ENCODE measurements at regions not wholly inside any gene's neighbourhood (a gene's known extent, or its start where the extent isn't known, plus 50 kb on each side); places are given as distances from the start of the nearest gene placed in this dataset.

- TF ChIP-seq, protein P1, sequence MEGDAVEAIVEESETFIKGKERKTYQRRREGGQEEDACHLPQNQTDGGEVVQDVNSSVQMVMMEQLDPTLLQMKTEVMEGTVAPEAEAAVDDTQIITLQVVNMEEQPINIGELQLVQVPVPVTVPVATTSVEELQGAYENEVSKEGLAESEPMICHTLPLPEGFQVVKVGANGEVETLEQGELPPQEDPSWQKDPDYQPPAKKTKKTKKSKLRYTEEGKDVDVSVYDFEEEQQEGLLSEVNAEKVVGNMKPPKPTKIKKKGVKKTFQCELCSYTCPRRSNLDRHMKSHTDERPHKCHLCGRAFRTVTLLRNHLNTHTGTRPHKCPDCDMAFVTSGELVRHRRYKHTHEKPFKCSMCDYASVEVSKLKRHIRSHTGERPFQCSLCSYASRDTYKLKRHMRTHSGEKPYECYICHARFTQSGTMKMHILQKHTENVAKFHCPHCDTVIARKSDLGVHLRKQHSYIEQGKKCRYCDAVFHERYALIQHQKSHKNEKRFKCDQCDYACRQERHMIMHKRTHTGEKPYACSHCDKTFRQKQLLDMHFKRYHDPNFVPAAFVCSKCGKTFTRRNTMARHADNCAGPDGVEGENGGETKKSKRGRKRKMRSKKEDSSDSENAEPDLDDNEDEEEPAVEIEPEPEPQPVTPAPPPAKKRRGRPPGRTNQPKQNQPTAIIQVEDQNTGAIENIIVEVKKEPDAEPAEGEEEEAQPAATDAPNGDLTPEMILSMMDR (IDR thresholded peaks at IDR 0.05), result no peak
- no peak for TF ChIP-seq POLR2A (IDR thresholded peaks at IDR 0.05)
- TF ChIP-seq POLR2AphosphoS5 (IDR thresholded peaks at IDR 0.05), result no peak
- no peak for TF ChIP-seq EP300 (IDR thresholded peaks at IDR 0.05)
These were observed 263.0 kb upstream of the ZWINT start for GRCh38 chr10:56624082-56624481.

Data from sigmoid colon (tissue), 4 donors.